Stimulated activated naive CD8-positive, alpha-beta T cell treated with anti-CD3 and anti-CD28 coated beads, Interleukin-15, Interleukin-2, amounts not matched to agents 100 U/mL and 50 U/mL, for 24 hours (primary cell): ENCODE measurements at regions not wholly inside any gene's neighbourhood (a gene's known extent, or its start where the extent isn't known, plus 50 kb on each side); places are given as distances from the start of the nearest gene placed in this dataset.

ENCODE experiments used
- ATAC-seq: fragments of 150-1000 bp; cut with Tn5 transposase; one replicate; pipeline ENCODE4 v1.10.0; 2021
- DNase-seq: peaks from one replicate; pipeline ENCODE4 v3.0.0; 2021

- no peak for ATAC-seq
- DNase-seq: no peak
These were observed 1534.0 kb downstream of the PCDH7 start for GRCh38 chr4:32254216-32254615.

- ATAC-seq: no peak
- DNase-seq: no peak
These were observed 1538.8 kb downstream of the PCDH7 start for GRCh38 chr4:32258986-32259385.

GRCh38 chr4:32261196-32261595 is 1541.0 kb downstream of the PCDH7 start:
- no peak for ATAC-seq
- no peak for DNase-seq

- no peak for ATAC-seq
- DNase-seq: no peak
These were observed 1548.7 kb downstream of the PCDH7 start for GRCh38 chr4:32268863-32269262.

DNA sequence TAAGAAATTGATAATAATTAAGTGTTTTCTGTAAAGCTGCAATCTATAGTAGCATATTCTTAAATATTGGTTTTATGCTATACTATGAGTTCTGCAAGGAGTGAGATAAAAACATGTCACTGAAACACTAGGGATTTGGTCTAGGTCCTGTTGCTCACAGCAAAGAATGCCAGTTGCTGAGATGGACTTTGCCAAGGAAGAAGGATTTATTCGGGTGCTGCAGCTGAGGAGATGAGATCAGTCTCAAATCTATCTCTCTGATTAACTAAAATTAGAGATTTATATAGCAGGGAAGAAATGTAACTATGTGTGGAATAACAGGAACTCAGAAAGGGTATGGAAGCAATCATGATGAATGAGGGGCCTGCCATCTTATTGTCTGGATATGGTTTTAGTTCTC is 1569.9 kb downstream of the PCDH7 start:
- DNase-seq (no peak), ATAC-seq (no peak)

DNA sequence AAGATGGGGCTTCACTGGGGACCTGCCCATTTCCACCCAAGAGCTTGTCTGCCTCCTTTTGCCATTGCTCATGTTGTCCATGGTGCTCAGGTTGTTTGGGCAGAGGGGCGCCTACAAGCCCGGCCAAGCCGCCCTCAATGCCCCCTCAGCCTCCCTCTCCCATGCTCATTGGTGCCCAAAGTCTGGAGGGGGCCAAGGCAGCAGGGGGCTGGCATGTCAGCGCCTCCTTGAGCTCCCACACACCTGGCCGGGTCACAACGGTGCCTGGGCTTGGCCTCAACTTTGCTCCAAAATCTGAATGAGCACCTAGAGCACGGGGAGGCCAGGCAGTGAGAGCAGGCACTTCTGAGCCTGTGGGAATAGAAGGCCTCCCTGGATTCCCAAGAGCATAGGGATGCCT is 1598.8 kb downstream of the PCDH7 start:
- no peak for DNase-seq
- no peak for ATAC-seq

DNA sequence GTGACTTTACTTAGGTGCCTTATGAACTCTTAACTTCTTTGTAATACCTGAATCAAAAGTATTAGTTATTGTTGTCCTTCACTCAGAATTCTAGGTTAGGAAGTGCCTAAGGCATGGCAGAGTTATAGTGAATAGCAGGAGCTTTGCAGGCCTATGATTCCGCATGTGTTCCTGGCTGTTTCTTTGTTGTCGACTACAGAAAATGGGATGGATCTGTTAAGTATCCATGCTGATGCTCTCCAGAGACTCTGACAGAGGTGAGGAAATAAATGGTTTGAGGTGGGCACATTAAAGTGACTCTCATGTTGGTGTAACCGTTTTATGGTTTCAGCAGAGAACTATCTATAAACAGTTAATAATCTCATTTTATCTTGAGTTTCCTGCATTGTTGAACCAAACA is 1601.3 kb downstream of the PCDH7 start:
- no peak for DNase-seq
- no peak for ATAC-seq

DNA sequence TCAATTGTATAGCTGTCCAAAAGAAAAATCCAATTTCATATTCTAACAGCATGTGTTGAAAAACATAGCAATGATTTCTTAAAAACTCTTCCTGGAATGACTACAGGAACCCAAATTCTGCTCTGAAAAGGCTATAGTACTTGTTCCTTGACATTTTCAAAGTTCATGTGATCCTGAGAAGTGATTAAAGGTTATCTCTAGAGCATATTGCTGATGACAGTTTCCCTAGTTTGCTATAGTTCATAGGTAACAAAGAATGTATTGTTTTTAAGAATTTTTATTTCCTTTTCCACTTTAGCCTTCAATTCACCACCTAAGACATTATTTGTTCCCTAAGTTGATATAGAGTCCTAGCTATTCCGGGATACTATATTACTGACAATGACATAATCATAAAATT is 1614.6 kb downstream of the PCDH7 start:
- DNase-seq (no peak), ATAC-seq (no peak)

DNA sequence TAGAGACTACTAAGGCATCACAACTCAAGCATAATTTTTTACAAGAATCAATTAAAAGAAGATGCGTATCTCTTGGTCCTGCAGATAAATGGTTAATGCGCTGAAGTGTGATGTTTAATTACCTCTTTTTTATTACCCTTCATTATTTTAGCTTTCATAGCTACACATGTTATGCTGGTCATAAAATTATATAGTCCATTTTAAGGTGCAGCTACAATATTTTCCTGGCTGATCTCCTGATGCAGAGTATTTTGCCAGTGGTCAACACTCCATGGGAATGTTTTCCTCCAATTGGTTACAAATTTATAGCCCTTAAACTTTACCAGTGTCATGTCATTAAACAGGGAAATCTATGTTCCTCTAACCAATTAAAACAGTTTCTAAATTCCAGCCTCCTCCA is 1617.2 kb downstream of the PCDH7 start:
- no peak for ATAC-seq
- no peak for DNase-seq

DNA sequence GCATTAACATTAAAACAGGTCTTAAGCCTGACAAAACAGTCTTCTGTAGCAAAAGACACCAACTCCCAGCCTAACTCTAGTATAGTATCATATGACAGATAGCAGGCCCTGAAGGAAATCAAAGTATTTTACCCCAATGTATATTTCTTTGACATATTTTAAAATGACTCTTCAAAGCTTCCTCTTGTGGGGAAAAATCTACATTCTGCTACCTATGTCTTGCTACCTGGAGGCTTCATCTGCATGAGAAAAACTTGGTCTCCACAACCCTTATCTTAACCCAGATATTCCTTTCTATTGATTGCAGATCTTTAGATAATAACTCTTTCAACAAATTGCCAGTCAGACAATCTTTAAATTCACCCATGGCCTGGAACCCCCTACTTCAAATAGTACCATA is 1620.4 kb downstream of the PCDH7 start:
- no peak for DNase-seq
- ATAC-seq: no peak

DNA sequence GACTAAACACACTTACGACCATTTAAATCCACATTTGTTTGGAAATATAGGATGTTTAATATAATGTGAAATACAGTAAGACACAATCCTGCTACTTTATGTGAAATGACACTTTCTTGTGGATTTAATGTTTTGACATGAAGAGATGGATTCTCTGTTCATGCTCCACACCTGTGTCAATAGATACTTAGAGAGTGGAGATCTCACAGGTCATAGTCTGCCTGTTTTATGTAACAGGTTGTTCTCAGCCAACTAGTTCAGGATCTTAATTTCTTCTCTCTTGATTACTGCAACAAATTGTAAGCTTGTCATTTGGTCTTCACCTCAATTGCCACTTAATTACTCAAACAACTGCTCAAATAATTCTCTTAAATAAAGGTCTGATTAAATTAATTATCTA is 1621.2 kb downstream of the PCDH7 start:
- DNase-seq (no peak), ATAC-seq (no peak)

- no peak for DNase-seq
- ATAC-seq: no peak
These were observed 1621.9 kb downstream of the PCDH7 start for GRCh38 chr4:32342054-32342453.

GRCh38 chr4:32349026-32349425 is 1628.9 kb downstream of the PCDH7 start:
- ATAC-seq: no peak

GRCh38 chr4:32374206-32374605 is 1654.0 kb downstream of the PCDH7 start:
- no peak for DNase-seq
- ATAC-seq: no peak

More at GRCh38 chr4:32349026-32349425, 1628.9 kb downstream of the PCDH7 start:
- no peak for DNase-seq

- ATAC-seq (no peak), DNase-seq (no peak)
These were observed 1673.6 kb downstream of the PCDH7 start for GRCh38 chr4:32393806-32394205.

- no peak for DNase-seq
These were observed 1674.1 kb downstream of the PCDH7 start for GRCh38 chr4:32394255-32394654.

GRCh38 chr4:32396507-32397070 is 1676.4 kb downstream of the PCDH7 start:
- ATAC-seq (no peak), DNase-seq (no peak)

More at GRCh38 chr4:32394255-32394654, 1674.1 kb downstream of the PCDH7 start:
- ATAC-seq: no peak

GRCh38 chr4:32400870-32401269 is 1680.7 kb downstream of the PCDH7 start:
- no peak for ATAC-seq
- DNase-seq: no peak

GRCh38 chr4:32417113-32417704 is 1697.0 kb downstream of the PCDH7 start:
- no peak for DNase-seq
- ATAC-seq: no peak

- ATAC-seq: no peak
- no peak for DNase-seq
These were observed 1703.1 kb downstream of the PCDH7 start for GRCh38 chr4:32423267-32423666.

- no peak for DNase-seq
- ATAC-seq: no peak
These were observed 1705.1 kb downstream of the PCDH7 start for GRCh38 chr4:32425243-32425642.

DNA sequence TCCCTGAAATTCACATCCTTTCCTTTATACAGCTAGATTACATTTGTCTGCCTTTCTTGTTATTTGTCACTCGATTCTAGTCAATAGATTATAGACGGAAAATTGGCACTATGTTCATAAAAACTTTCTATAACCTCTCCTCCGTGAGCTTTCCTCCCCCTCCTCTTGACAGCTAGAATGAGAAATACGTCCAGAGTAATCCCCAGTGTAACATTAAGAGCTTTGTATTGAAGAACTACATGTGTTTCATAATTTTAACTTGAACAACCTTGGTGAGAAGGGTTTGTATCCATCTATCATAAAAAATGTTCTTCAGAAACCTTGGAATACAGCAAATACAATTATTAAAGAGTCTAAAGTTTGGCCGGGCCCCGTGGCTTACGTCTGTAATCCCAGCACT is 1707.4 kb downstream of the PCDH7 start:
- DNase-seq: no peak
- no peak for ATAC-seq

GRCh38 chr4:32429151-32429550 is 1709.0 kb downstream of the PCDH7 start:
- DNase-seq (no peak), ATAC-seq (no peak)

DNA sequence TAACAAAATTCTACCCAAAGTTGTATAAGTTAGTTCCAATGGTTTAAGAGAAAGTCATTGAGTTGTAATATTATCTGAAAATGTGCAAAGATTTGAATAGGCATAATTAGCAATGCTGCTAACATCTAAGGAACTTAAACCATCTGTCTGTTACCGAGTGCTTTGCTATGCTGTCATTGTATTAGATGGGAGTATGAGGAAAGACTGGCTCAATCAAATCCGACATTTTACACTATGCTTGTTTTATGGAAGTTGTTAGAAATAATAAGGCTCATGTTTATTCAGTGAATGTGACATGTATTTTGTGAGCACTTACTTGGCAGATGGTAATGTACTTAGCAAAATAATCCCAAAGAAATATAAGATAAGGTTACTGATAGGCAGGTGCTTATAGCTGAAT is 1715.1 kb downstream of the PCDH7 start:
- DNase-seq: no peak
- ATAC-seq: no peak

GRCh38 chr4:32436816-32437215 is 1716.6 kb downstream of the PCDH7 start:
- DNase-seq (no peak), ATAC-seq (no peak)
